NCI-H187 (cell line): ENCODE measurements at regions not wholly inside any gene's neighbourhood (a gene's known extent, or its start where the extent isn't known, plus 50 kb on each side); places are given as distances from the start of the nearest gene placed in this dataset.

Experiments
- DNase-seq, 2 experiments: peaks; one replicate each; lab custom pipeline; 2025; lab: John Stamatoyannopoulos, UW

GRCh38 chr3:72200332-72200731 lies 415.4 kb upstream of the PROK2 start:
- DNase-seq = no peak

GRCh38 chr3:72199530-72199929 lies 414.6 kb upstream of the PROK2 start:
- no peak for DNase-seq

GRCh38 chr3:72196377-72196929 lies 411.5 kb upstream of the PROK2 start:
- DNase-seq = no peak

- DNase-seq = no peak
Measured at GRCh38 chr3:72195895-72196294, 410.9 kb upstream of the PROK2 start.

- no peak for DNase-seq
Measured at GRCh38 chr3:72194458-72194857, 409.5 kb upstream of the PROK2 start.

GRCh38 chr3:72193771-72194430 lies 409.0 kb upstream of the PROK2 start:
- DNase-seq = no peak

GRCh38 chr3:72192572-72192971 lies 407.6 kb upstream of the PROK2 start:
- DNase-seq = no peak

GRCh38 chr3:72191209-72191960 lies 406.4 kb upstream of the PROK2 start:
- no peak for DNase-seq

- no peak for DNase-seq
Measured at GRCh38 chr3:72190050-72190449, 405.1 kb upstream of the PROK2 start.

- no peak for DNase-seq
Measured at GRCh38 chr3:72189339-72189738, 404.4 kb upstream of the PROK2 start.

GRCh38 chr3:72188536-72188935 lies 403.6 kb upstream of the PROK2 start:
- no peak for DNase-seq

- DNase-seq = no peak
Measured at GRCh38 chr3:72187131-72187530, 402.2 kb upstream of the PROK2 start.

GRCh38 chr3:72186400-72186855 lies 401.5 kb upstream of the PROK2 start:
- no peak for DNase-seq

- DNase-seq = no peak
Measured at GRCh38 chr3:72185549-72186399, 400.8 kb upstream of the PROK2 start.

- no peak for DNase-seq
Measured at GRCh38 chr3:72183489-72183888, 398.5 kb upstream of the PROK2 start.

- no peak for DNase-seq
Measured at GRCh38 chr3:72182206-72182605, 397.3 kb upstream of the PROK2 start.

GRCh38 chr3:72181251-72181650 lies 396.3 kb upstream of the PROK2 start:
- no peak for DNase-seq

- DNase-seq = no peak
Measured at GRCh38 chr3:72180405-72180804, 395.5 kb upstream of the PROK2 start.

GRCh38 chr3:72179107-72179464 lies 394.1 kb upstream of the PROK2 start:
- DNase-seq = no peak

GRCh38 chr3:72178463-72179106 lies 393.6 kb upstream of the PROK2 start:
- DNase-seq = no peak

GRCh38 chr3:72177075-72178050 lies 392.4 kb upstream of the PROK2 start:
- DNase-seq = no peak
